WTC11 (cell line): ENCODE measurements at regions not wholly inside any gene's neighbourhood (a gene's known extent, or its start where the extent isn't known, plus 50 kb on each side); places are given as distances from the start of the nearest gene placed in this dataset.

Experiments used
- ATAC-seq: fragments of 200-7000 bp; cut with Tn5 transposase; 2 replicates; pipeline ENCODE4 v1.10.0; 2021; ENCODE audit warnings: mild to moderate bottlenecking, moderate library complexity
- CTCF ChIA-PET: fragments of 300-600 bp; sonication (Branson Sonifier 250); formaldehyde crosslinking; loops from one replicate; lab custom pipeline; 2021; ENCODE audit warnings: antibody characterized with exemption; lab: Charles Lee
- POLR2A ChIA-PET: fragments of 350-600 bp; sonication (Branson Sonifier 250); formaldehyde crosslinking; loops from one replicate; lab custom pipeline; 2021; ENCODE audit warnings: antibody characterized with exemption; lab: Charles Lee
- DNase-seq: peaks from one replicate; pipeline ENCODE4 v3.0.0; 2021; ENCODE audit warnings: low spot score
- H3K27ac Mint-ChIP-seq: 2 replicates; pipeline ENCODE4 v1.8.0; 2021; ENCODE audit warnings: mixed read lengths
- H3K27me3 Mint-ChIP-seq: 2 replicates; pipeline ENCODE4 v1.8.0; 2021; ENCODE audit warnings: low read depth, mild to moderate bottlenecking, moderate library complexity, mixed read lengths
- H3K36me3 Mint-ChIP-seq: 2 replicates; pipeline ENCODE4 v1.8.0; 2021; ENCODE audit warnings: mixed read lengths
- H3K4me1 Mint-ChIP-seq: 2 replicates; pipeline ENCODE4 v1.8.0; 2022; ENCODE audit warnings: mixed read lengths
- H3K4me3 Mint-ChIP-seq: 2 replicates; pipeline ENCODE4 v1.8.0; 2021; ENCODE audit warnings: mild to moderate bottlenecking, moderate library complexity, mixed read lengths
- H3K9me3 Mint-ChIP-seq: 2 replicates; pipeline ENCODE4 v1.8.0; 2021; ENCODE audit warnings: mixed read lengths
- ATF1 ChIP-seq: sonication (generic); formaldehyde crosslinking; IDR thresholded peaks from 2 replicates; pipeline ENCODE4 v1.8.1; 2023; ENCODE audit warnings: mild to moderate bottlenecking, moderate library complexity, missing genetic modification reagents
- CDX4 ChIP-seq: fragments of 250-450 bp; sonication (Bioruptor Pico); IDR thresholded peaks from 2 replicates; pipeline ENCODE4 v1.9.0; 2021; ENCODE audit warnings: moderate library complexity, mild to moderate bottlenecking, inconsistent platforms, borderline replicate concordance
- CREM ChIP-seq: sonication (generic); formaldehyde crosslinking; IDR thresholded peaks from 2 replicates; pipeline ENCODE4 v1.8.1; 2022; ENCODE audit warnings: mild to moderate bottlenecking, missing genetic modification reagents, moderate library complexity
- ELF4 ChIP-seq: sonication (generic); formaldehyde crosslinking; IDR thresholded peaks from 2 replicates; pipeline ENCODE4 v1.8.1; 2022; ENCODE audit warnings: low read depth, mild to moderate bottlenecking, moderate library complexity, missing genetic modification reagents
- ETV6 ChIP-seq: sonication (generic); formaldehyde crosslinking; IDR thresholded peaks from 2 replicates; pipeline ENCODE4 v1.8.1; 2022; ENCODE audit warnings: mild to moderate bottlenecking, missing genetic modification reagents
- HMGA2 ChIP-seq: fragments of 250-450 bp; sonication (Bioruptor Pico); IDR thresholded peaks from 2 replicates; pipeline ENCODE4 v1.4.0; 2021; ENCODE audit warnings: mild to moderate bottlenecking, moderate library complexity
- KAT7 ChIP-seq: sonication (generic); formaldehyde crosslinking; IDR thresholded peaks from 2 replicates; pipeline ENCODE4 v1.8.1; 2023; ENCODE audit warnings: missing genetic modification reagents, mild to moderate bottlenecking, borderline replicate concordance
- MLX ChIP-seq: sonication (generic); formaldehyde crosslinking; IDR thresholded peaks from 2 replicates; pipeline ENCODE4 v1.8.1; 2023; ENCODE audit warnings: mild to moderate bottlenecking, missing genetic modification reagents, moderate library complexity
- MXD4 ChIP-seq: fragments of 250-450 bp; sonication (Bioruptor Pico); IDR thresholded peaks from 2 replicates; pipeline ENCODE4 v1.8.0; 2021; ENCODE audit warnings: mild to moderate bottlenecking, moderate library complexity, borderline replicate concordance
- NFYB ChIP-seq: sonication (generic); formaldehyde crosslinking; conservative IDR thresholded peaks from 2 replicates; pipeline ENCODE4 v1.8.0; 2022; ENCODE audit warnings: low read depth, missing genetic modification reagents
- NR2C2 ChIP-seq: sonication (generic); formaldehyde crosslinking; IDR thresholded peaks from 2 replicates; pipeline ENCODE4 v1.8.0; 2022; ENCODE audit warnings: mild to moderate bottlenecking, missing genetic modification reagents
- TEAD4 ChIP-seq: sonication (generic); formaldehyde crosslinking; IDR thresholded peaks from 2 replicates; pipeline ENCODE4 v1.8.0; 2022; ENCODE audit warnings: mild to moderate bottlenecking, missing genetic modification reagents
- ZNF317 ChIP-seq: sonication (generic); formaldehyde crosslinking; IDR thresholded peaks from 2 replicates; pipeline ENCODE4 v1.8.1; 2023; ENCODE audit warnings: low read depth, mild to moderate bottlenecking, moderate library complexity, missing genetic modification reagents, borderline replicate concordance
- ZNF396 ChIP-seq: fragments of 250-450 bp; sonication (Bioruptor Pico); IDR thresholded peaks from 2 replicates; pipeline ENCODE4 v1.8.0; 2021; ENCODE audit warnings: mild to moderate bottlenecking, moderate library complexity, borderline replicate concordance
- TF ChIP-seq, protein P1 (sequence below): sonication (generic); formaldehyde crosslinking; IDR thresholded peaks from 2 replicates; pipeline ENCODE4 v1.8.1; 2022; ENCODE audit warnings: missing genetic modification reagents, borderline replicate concordance
- TF ChIP-seq, protein P2 (sequence below): sonication (generic); formaldehyde crosslinking; IDR thresholded peaks from 2 replicates; pipeline ENCODE4 v1.8.1; 2022; ENCODE audit warnings: low read depth, missing genetic modification reagents, borderline replicate concordance
- TF ChIP-seq, protein P3 (sequence below): sonication (generic); formaldehyde crosslinking; IDR thresholded peaks from 2 replicates; pipeline ENCODE4 v1.8.0; 2022; ENCODE audit warnings: mild to moderate bottlenecking, missing genetic modification reagents
- TF ChIP-seq, protein P4 (sequence below): sonication (generic); formaldehyde crosslinking; IDR thresholded peaks from 2 replicates; pipeline ENCODE4 v1.8.1; 2023; ENCODE audit warnings: mild to moderate bottlenecking, moderate library complexity, missing genetic modification reagents
- TF ChIP-seq, protein P5 (sequence below): sonication (generic); formaldehyde crosslinking; IDR thresholded peaks from 2 replicates; pipeline ENCODE4 v1.8.0; 2023; ENCODE audit warnings: mild to moderate bottlenecking, missing genetic modification reagents

GRCh38 chr2:42903821-42904575 lies 111.6 kb upstream of the HAAO start:
- no peak for ATAC-seq

GRCh38 chr2:42902939-42903709 lies 110.7 kb upstream of the HAAO start:
- TF ChIP-seq ETV6 (no peak), MXD4 (CRISPR knock-in tag) (no peak), ZNF396 (no peak), NFYB (CRISPR knock-in tag) (no peak), KAT7 (CRISPR knock-in tag) (no peak)
- TF ChIP-seq, protein P1, sequence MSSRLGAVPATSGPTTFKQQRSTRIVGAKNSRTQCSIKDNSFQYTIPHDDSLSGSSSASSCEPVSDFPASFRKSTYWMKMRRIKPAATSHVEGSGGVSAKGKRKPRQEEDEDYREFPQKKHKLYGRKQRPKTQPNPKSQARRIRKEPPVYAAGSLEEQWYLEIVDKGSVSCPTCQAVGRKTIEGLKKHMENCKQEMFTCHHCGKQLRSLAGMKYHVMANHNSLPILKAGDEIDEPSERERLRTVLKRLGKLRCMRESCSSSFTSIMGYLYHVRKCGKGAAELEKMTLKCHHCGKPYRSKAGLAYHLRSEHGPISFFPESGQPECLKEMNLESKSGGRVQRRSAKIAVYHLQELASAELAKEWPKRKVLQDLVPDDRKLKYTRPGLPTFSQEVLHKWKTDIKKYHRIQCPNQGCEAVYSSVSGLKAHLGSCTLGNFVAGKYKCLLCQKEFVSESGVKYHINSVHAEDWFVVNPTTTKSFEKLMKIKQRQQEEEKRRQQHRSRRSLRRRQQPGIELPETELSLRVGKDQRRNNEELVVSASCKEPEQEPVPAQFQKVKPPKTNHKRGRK (CRISPR knock-in tag): no peak
- TF ChIP-seq, all 79 proteins: peak for 0
- H3K27me3 Mint-ChIP-seq: peaks cover 12% of the 10 kb centered on the region
- H3K27ac Mint-ChIP-seq: no peak overlapping the region; the same call in 1 of the 2 replicates
- H3K9me3 Mint-ChIP-seq: 0 out of 2 replicates have a peak, but pooled peaks cover under 1% of the 10 kb centered on the region
- no peak overlapping the region for H3K4me3 Mint-ChIP-seq
- DNase-seq (no peak), ATAC-seq (no peak)
- ChIA-PET POLR2A (no interaction called here), CTCF (interaction anchor here (0.8 to 0.9 kb wide), 2 partner anchors 26 to 75 kb away, joined by 3 to 5 read pairs; no protein-coding TSS in a partner anchor)
- H3K36me3 Mint-ChIP-seq: no peaks in the 10 kb centered on the region
- peaks cover 21% of the 10 kb centered on the region for H3K4me1 Mint-ChIP-seq

More at GRCh38 chr2:42903821-42904575, 111.6 kb upstream of the HAAO start:
- no peak overlapping the region for H3K4me3 Mint-ChIP-seq
- TF ChIP-seq ELF4 (CRISPR knock-in tag) (no peak), MLX (CRISPR knock-in tag) (no peak), NR2C2 (CRISPR knock-in tag) (no peak), TEAD4 (no peak)
- ChIA-PET POLR2A (no interaction called here), CTCF (interaction anchor here (0.9 kb wide), 1 partner anchor 25 kb away, joined by 5 read pairs; no protein-coding TSS in a partner anchor)
- DNase-seq: no peak
- no peaks in the 10 kb centered on the region for H3K9me3 Mint-ChIP-seq
- no peaks in the 10 kb centered on the region for H3K36me3 Mint-ChIP-seq
- H3K27ac Mint-ChIP-seq: no peak overlapping the region
- H3K4me1 Mint-ChIP-seq: peaks cover 21% of the 10 kb centered on the region
- peaks cover 12% of the 10 kb centered on the region for H3K27me3 Mint-ChIP-seq

DNA sequence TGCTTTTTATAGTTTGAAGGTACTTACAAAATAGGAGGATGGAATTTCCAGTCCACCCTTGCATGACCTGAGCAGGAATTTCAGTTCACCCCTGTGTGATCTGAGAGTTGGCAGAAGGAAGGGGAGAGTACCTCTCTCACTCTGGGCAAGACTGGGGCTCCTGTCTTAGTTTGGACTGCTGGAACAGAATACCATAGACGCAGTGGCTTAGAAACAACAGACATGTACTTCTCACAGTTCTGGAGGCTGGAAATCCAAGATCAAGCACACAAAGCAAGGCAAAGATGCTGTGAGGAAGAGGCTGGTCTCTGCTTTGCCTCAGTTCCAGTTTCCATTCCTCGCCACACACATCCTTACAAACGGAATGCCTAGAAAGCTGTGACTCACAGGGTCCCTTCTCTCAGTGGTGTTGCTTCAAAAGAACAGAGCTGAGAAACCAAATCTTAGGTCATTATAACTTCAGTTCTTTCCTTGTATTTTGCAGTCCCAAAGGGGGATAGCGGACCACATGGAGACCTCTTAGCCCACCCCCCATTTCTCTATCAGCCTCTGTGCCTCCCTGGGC lies 108.8 kb upstream of the HAAO start:
- no peaks in the 10 kb centered on the region for H3K36me3 Mint-ChIP-seq
- ATAC-seq (no peak), DNase-seq (no peak)
- 0 out of 2 replicates have a peak, but pooled peaks cover 3% of the 10 kb centered on the region for H3K9me3 Mint-ChIP-seq
- POLR2A ChIA-PET: no interaction called here
- H3K4me1 Mint-ChIP-seq: peaks cover 7% of the 10 kb centered on the region
- H3K27me3 Mint-ChIP-seq: peaks cover 4% of the 10 kb centered on the region; the same call in 1 of the 2 replicates
- no peak overlapping the region for H3K27ac Mint-ChIP-seq
- CTCF ChIA-PET: interaction anchor here (1.3 kb wide), 1 partner anchor 28 kb away, joined by 4 read pairs; no protein-coding TSS in a partner anchor
- no peak overlapping the region for H3K4me3 Mint-ChIP-seq
- TF ChIP-seq, protein P2, sequence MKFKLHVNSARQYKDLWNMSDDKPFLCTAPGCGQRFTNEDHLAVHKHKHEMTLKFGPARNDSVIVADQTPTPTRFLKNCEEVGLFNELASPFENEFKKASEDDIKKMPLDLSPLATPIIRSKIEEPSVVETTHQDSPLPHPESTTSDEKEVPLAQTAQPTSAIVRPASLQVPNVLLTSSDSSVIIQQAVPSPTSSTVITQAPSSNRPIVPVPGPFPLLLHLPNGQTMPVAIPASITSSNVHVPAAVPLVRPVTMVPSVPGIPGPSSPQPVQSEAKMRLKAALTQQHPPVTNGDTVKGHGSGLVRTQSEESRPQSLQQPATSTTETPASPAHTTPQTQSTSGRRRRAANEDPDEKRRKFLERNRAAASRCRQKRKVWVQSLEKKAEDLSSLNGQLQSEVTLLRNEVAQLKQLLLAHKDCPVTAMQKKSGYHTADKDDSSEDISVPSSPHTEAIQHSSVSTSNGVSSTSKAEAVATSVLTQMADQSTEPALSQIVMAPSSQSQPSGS (CRISPR knock-in tag): no peak
- no peak for TF ChIP-seq ATF1
- TF ChIP-seq CREM (CRISPR knock-in tag): no peak
- no peak for TF ChIP-seq ETV6
- TF ChIP-seq, protein P3, sequence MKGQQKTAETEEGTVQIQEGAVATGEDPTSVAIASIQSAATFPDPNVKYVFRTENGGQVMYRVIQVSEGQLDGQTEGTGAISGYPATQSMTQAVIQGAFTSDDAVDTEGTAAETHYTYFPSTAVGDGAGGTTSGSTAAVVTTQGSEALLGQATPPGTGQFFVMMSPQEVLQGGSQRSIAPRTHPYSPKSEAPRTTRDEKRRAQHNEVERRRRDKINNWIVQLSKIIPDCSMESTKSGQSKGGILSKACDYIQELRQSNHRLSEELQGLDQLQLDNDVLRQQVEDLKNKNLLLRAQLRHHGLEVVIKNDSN (CRISPR knock-in tag): no peak
- TF ChIP-seq HMGA2 (CRISPR knock-in tag): no peak
- TF ChIP-seq, protein P4, sequence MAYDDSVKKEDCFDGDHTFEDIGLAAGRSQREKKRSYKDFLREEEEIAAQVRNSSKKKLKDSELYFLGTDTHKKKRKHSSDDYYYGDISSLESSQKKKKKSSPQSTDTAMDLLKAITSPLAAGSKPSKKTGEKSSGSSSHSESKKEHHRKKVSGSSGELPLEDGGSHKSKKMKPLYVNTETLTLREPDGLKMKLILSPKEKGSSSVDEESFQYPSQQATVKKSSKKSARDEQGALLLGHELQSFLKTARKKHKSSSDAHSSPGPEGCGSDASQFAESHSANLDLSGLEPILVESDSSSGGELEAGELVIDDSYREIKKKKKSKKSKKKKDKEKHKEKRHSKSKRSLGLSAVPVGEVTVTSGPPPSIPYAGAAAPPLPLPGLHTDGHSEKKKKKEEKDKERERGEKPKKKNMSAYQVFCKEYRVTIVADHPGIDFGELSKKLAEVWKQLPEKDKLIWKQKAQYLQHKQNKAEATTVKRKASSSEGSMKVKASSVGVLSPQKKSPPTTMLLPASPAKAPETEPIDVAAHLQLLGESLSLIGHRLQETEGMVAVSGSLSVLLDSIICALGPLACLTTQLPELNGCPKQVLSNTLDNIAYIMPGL: no peak
- no peak for TF ChIP-seq ZNF317
- no peak for TF ChIP-seq CDX4 (CRISPR knock-in tag)
- TF ChIP-seq, protein P5, sequence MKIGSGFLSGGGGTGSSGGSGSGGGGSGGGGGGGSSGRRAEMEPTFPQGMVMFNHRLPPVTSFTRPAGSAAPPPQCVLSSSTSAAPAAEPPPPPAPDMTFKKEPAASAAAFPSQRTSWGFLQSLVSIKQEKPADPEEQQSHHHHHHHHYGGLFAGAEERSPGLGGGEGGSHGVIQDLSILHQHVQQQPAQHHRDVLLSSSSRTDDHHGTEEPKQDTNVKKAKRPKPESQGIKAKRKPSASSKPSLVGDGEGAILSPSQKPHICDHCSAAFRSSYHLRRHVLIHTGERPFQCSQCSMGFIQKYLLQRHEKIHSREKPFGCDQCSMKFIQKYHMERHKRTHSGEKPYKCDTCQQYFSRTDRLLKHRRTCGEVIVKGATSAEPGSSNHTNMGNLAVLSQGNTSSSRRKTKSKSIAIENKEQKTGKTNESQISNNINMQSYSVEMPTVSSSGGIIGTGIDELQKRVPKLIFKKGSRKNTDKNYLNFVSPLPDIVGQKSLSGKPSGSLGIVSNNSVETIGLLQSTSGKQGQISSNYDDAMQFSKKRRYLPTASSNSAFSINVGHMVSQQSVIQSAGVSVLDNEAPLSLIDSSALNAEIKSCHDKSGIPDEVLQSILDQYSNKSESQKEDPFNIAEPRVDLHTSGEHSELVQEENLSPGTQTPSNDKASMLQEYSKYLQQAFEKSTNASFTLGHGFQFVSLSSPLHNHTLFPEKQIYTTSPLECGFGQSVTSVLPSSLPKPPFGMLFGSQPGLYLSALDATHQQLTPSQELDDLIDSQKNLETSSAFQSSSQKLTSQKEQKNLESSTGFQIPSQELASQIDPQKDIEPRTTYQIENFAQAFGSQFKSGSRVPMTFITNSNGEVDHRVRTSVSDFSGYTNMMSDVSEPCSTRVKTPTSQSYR (CRISPR knock-in tag): no peak
